HuH-7.5 (cell line): ENCODE measurements at regions not wholly inside any gene's neighbourhood (a gene's known extent, or its start where the extent isn't known, plus 50 kb on each side); places are given as distances from the start of the nearest gene placed in this dataset.
"Not testable (repeated sequence)": the region's sequence is repeated elsewhere in the genome, so short reads cannot be mapped to it uniquely, and the experiment has no call there.

Source experiments
- DNase-seq: peaks from one replicate; pipeline ENCODE4 v3.0.0; 2011; ENCODE audit warnings: low spot score

GRCh38 chr12:75646329-75647210 is 135.2 kb upstream of the KRR1 start:
- DNase-seq: no peak

- no peak for DNase-seq
These were observed 133.2 kb upstream of the KRR1 start for GRCh38 chr12:75644472-75645072.

GRCh38 chr12:75643119-75643518 is 131.7 kb upstream of the KRR1 start:
- DNase-seq: not testable (repeated sequence)

- DNase-seq: no peak
These were observed 130.8 kb upstream of the KRR1 start for GRCh38 chr12:75642226-75642625.

GRCh38 chr12:75641031-75641780 is 129.8 kb upstream of the KRR1 start:
- no peak for DNase-seq

GRCh38 chr12:75638792-75639191 is 127.4 kb upstream of the KRR1 start:
- DNase-seq: no peak

GRCh38 chr12:75636607-75637006 is 125.2 kb upstream of the KRR1 start:
- no peak for DNase-seq

- no peak for DNase-seq
These were observed 124.4 kb upstream of the KRR1 start for GRCh38 chr12:75635606-75636444.

- no peak for DNase-seq
These were observed 123.1 kb upstream of the KRR1 start for GRCh38 chr12:75634244-75635222.

- no peak for DNase-seq
These were observed 122.4 kb upstream of the KRR1 start for GRCh38 chr12:75633789-75634188.

GRCh38 chr12:75632442-75632841 is 121.0 kb upstream of the KRR1 start:
- no peak for DNase-seq

GRCh38 chr12:75631831-75632230 is 120.4 kb upstream of the KRR1 start:
- DNase-seq: no peak

- DNase-seq: no peak
These were observed 118.7 kb upstream of the KRR1 start for GRCh38 chr12:75630091-75630490.

- no peak for DNase-seq
These were observed 117.5 kb upstream of the KRR1 start for GRCh38 chr12:75628916-75629315.

GRCh38 chr12:75628511-75628910 is 117.1 kb upstream of the KRR1 start:
- DNase-seq: no peak

GRCh38 chr12:75623631-75624154 is 112.3 kb upstream of the KRR1 start:
- DNase-seq: peak; percentile 10

- no peak for DNase-seq
These were observed 111.1 kb upstream of the KRR1 start for GRCh38 chr12:75622492-75622891.

GRCh38 chr12:75614396-75614795 is 103.0 kb upstream of the KRR1 start:
- DNase-seq: not testable (repeated sequence)

GRCh38 chr12:75613981-75614380 is 102.6 kb upstream of the KRR1 start:
- DNase-seq: no peak

- no peak for DNase-seq
These were observed 99.6 kb upstream of the KRR1 start for GRCh38 chr12:75611041-75611440.
